GM21717 (cell line): ENCODE measurements at regions not wholly inside any gene's neighbourhood (a gene's known extent, or its start where the extent isn't known, plus 50 kb on each side); places are given as distances from the start of the nearest gene placed in this dataset.
"Not testable (repeated sequence)": the region's sequence is repeated elsewhere in the genome, so short reads cannot be mapped to it uniquely, and the experiment has no call there.

ENCODE experiments used
- ATAC-seq: cut with Tn5 transposase; IDR thresholded peaks from one replicate; pipeline ENCODE4 v1.9.1; 2021; ENCODE audit warnings: mild to moderate bottlenecking, moderate library complexity; ENCODE audit not compliant: unreplicated experiment

DNA sequence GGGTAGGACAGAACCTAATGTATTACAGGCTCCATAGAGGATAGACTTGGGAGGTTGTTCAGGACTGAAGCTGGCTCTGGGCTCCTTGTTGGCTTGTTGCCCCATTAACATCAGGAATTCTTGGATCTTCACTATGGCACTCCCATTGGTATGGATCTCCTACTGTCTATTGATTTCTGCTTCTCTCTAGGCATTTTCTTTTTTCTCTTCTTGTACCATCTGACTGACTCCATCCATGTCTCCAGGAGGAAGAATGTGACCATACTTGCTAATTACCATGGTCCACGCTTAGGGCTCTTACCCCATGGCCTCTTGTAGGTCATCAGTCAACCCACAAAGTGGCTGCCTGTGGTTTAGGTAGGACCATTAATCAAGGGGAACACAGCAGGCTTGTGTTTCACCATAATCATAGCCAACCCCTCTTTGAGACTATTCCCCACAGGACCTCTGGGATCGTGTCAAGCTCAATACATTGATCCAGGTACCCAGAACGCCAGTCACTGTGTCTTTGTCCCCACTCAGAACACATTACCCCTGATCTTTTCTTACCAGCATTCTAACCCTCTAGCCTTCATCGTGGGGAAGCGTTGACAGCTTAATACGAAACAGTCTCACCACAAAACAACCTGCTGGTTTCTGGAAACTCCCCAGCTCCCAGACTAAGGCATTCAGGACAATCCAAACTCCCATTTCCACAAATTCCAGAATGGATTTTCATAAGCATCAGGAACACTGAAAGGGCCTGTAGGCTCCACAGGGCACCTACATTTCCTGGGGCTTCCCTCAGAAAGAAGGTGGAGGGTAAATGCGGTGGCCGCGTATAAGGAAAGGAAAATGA lies 97.1 kb downstream of the ETS2 start:
- no peak for ATAC-seq

DNA sequence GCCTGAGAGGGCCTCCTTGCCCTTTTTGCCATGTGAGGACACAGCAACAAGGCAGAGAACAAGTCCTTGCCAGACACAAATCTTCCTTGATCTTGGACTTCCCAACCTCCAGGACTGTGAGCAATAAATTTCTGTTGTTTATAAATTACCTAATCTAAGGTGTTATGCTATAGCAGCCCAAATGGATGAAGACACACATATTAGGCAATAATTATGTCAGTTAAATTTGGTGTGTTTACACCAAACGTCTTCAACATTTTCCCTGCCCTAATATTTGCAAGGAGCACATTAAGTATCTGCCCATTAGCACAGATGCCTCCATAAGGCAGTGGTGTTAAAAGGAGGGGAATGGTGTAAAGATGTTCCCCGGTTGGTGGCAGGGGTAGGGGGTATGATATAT lies 94.8 kb downstream of the ETS2 start:
- ATAC-seq: no peak

DNA sequence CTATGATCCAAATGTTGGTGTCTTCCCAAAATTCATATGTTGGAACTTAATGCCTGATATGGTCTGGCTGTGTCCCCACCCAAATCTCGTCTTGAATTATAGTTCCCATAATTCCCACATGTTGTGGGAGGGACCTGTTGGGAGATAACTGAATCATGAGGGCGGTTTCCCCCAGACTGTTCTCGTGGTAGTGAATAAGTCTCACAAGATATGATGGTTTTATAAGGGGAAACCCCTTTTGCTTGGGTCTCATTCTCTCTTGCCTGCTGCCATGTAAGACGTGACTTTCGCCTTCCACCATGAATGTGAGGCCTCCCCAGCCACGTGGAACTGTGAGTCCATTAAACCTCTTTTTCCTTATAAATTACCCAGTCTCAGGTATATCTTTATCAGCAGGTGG lies 94.3 kb downstream of the ETS2 start:
- ATAC-seq: not testable (repeated sequence)

DNA sequence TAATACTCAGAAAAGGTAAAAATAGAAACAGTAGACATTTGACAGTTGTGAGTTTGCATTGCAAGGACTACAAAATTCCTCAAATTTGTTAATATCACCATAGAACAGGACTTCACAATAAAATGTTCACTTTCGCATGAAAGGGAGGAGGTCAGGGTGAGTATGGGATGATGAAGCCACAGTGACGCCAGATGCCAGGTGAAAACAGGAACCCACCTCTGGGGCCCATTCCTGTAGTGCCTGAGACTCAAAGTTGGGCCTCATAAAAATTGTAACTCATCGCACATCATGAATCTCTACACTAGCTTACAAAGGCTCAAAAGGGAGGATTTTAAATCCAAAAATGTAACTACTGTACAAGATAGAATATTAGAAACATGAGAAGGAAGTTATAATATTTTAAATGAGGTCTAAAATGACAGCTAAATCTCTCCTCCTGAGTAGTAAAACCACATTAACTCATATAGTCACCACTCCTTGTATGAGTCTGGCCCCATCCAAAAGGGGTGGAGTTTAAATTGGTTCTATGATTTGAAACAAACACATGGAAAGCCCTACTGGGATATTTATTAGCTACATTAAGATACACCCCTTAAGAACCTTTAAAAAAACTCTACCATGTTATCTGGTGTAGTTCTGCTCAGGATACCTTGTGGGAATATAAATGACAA lies 93.7 kb downstream of the ETS2 start:
- ATAC-seq: no peak

DNA sequence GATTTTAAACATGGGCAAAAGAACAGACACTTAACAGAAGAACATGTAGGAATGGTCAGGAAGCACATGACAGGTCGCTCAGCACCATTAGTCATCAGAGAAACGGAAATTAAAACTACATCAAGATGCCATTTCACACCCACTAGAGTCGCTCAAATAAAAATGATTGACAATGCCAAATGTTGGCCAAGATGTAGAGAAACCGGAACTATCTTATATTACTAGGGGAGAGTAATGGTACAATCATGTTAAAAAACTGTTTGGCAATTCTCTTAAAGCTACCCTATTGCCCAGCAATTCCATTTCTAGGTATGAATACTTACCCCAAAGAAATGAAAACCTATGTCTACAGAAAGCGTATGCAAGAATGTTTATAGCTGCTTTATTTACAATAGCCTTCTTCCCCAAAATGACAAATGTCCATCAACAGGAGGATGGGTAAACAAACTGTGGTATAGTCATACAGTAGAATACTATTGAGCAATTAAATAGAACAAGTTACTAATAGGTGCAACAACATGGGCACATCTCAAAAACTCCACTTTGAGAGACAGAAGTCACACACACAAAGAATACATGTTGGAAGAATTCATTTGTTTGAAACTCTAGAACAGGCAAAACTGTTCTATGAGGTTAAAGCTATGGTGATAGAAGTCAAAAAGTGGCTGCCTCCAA lies 92.8 kb downstream of the ETS2 start:
- no peak for ATAC-seq

DNA sequence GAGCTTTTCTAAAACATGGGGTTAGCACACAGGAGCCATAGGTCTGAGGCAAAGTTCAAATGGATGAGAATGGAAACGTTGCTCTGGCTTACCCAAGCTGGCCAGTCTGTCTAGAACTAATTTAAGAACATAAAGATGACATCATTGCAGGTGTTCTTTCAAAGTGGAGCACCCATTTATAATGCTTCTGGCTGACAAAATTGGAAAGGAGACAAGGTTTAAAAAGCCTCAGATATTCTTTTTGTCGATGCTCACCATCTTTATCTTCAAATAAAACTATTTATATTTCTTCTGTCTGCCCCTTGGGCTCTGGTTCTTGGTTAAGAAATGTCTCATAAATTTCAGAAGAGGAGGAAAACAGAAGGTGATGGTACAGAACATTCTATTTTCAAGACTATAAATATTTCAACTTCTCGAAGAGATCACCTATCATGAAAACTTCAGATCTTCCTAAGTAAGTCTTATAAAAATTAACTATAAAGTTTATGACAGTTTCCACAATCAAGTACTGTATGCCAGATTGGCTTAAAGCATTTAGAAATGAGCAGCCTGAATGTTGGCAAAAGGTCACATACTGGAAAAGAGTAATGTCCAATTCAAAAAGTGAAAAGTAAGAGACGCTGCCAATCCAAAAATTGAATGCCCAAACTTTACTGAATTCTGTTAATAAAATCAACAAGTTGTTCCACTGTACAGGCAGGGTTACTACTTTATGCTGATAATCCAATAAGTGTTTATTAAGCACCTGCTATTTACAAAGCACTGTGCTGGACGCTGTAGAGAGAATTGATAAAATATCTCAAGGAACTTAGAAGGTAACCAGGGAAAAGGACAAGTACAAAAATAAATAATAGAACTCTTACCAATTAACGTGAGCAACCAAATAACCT lies 92.0 kb downstream of the ETS2 start:
- no peak for ATAC-seq

GRCh38 chr21:38894899-38895298 lies 89.2 kb downstream of the ETS2 start:
- ATAC-seq: no peak

- no peak for ATAC-seq
These were observed 83.3 kb downstream of the ETS2 start for GRCh38 chr21:38888991-38889561.

DNA sequence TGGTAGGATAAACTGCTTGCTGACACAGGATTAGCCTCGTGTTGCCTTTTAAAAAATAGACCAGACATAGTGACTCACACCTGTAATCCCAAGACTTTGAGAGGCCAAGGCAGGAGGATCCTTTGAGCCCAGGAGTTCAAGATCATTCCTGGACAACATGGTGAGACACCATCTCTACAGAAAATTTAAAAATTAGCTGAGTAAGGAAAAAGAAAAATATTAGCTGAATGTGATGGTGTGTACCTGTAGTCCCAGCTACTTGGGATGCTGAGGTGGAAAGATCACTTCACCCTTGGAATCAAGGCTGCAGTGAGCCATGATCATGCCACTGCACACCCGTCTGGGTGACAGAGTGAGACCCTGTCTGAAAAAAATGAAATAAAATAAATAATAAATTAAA lies 82.0 kb downstream of the ETS2 start:
- ATAC-seq: no peak

DNA sequence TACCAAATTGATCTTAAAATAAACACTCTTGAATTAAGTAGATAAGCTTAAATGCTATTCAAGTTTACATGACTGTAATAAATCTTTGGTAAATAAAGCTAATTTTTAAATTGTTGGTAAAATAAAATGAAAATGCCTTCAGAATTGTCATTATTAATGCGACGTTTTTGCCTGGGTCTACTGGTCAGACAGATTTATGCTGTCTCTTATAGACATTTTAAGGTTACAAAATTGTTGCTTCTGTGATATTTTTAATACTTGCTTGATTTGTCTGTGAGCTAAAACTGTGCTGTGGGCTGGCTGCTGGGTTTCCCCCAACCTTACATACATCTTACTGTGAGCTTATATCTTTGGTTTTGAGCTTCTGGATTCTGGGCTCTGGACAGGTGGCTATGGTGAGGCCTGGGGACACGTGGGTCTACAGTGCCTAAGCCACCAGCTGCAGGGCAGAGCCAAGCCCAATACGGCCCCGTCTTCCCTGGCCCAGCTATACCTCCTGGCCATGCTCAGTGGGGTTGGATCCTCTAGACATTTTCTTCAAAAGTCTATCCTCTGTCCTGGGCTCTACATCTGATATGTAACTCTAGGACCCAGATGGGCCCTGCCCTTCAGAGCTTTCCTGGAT lies 81.4 kb downstream of the ETS2 start:
- no peak for ATAC-seq

DNA sequence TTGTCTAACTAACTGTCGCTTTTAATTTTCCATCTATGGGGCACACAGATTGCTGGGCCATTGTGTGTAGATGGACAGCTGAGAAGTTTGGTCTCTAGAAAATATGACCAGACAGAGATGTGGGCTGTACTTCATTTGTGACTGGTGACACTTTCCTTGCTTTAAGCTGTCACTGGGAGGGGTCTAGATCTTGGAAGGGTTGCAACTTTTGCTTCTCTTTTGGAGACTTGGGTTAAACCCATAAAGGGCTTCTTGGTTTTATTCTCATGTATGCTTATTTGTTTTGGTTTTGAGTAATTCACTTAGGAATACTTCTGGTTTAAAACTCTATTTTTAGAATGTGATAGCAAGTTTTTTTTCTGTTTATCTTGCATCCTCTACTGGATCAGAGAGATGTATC lies 80.2 kb downstream of the ETS2 start:
- ATAC-seq: no peak

- ATAC-seq: no peak
These were observed 78.7 kb downstream of the ETS2 start for GRCh38 chr21:38884440-38884839.

DNA sequence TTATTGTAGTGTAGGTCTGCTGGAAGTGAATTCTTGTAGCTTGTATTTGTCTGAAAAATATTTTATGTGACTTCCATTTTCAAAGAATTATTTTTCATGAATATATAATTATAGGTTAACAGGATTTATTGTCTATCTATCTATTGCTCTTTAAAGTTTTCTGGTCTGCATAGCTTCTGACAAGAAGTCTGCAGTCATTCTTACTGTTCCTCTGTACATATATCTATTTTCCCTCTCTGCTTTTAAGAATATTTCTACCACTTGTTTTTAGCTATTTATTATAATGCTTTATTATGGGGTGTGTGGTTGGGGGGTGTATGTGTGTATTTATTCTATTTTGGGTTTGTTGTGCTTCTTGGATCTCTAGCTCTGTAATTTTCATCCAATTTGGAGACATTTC lies 77.4 kb downstream of the ETS2 start:
- ATAC-seq: no peak

- no peak for ATAC-seq
These were observed 75.4 kb downstream of the ETS2 start for GRCh38 chr21:38881131-38881530.

DNA sequence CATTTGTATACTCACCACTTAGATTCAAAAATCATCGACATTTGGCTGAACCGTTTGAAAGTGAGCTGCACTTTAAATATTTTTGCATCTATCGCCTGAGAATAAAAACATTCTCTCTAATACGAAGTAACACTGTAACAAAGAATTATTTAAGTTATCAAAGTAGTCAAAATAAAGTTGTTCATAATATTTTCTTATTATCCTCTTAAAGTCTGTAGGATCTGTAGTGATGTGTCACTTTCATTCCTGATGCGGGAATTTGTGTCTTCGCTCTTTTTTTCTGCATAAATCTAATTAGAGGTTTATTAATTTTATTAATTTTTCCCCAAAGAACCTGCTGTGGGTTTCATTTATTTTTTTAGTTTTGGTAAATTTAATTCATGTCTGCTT lies 74.8 kb downstream of the ETS2 start:
- no peak for ATAC-seq

GRCh38 chr21:38879912-38880576 lies 74.3 kb downstream of the ETS2 start:
- no peak for ATAC-seq

DNA sequence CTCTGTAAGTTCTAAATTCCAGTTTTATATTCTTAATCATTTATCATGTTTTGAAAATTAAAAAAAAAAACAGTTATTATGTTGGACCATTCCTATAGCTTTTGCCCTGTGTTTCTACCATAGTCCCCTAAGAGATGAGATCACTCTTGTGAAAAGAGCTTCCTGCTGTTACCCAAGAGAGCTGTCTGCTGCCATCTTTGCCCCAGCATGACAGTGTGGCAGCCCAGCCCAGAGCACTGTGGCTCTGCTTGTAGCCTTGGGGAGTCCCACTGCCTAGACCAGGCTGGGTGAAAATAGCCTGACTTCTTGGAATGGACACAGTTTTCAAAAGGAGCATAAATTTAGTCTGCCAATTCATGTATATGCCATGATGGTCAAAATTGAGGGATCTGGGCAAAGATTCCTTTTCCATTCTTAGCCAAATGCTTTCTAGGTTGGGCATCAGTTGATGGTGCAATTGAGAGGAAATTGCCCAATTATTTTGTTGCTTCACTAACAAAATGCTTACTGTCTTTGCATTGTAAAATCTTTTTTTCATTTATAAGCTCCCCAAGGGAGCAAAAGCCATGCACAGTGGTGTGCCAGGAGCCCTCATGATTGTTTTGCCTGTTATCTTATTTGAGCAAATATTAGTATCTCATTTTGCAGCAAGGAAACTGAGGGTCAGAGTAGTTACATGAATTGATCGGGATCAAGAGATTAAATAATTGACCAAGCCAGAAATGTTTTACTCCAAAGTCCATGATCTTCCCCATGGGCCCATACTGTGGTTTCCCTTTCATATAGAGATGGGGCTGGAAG lies 72.8 kb downstream of the ETS2 start:
- ATAC-seq: no peak

- ATAC-seq: no peak
These were observed 70.2 kb downstream of the ETS2 start for GRCh38 chr21:38875694-38876492.
